ENCODE measurements at regions not wholly inside any gene's neighbourhood (a gene's known extent, or its start where the extent isn't known, plus 50 kb on each side); places are given as distances from the start of the nearest gene placed in this dataset.
A peak's percentile ranks its signal among the peaks of the same experiment; 100 is the strongest.

GRCh38 chr6:95365454-95365853, 211.9 kb upstream of the MANEA start:
- no peak for DNase-seq

GRCh38 chr6:95366414-95366813, 210.9 kb upstream of the MANEA start:
- DNase-seq, result no peak

DNA sequence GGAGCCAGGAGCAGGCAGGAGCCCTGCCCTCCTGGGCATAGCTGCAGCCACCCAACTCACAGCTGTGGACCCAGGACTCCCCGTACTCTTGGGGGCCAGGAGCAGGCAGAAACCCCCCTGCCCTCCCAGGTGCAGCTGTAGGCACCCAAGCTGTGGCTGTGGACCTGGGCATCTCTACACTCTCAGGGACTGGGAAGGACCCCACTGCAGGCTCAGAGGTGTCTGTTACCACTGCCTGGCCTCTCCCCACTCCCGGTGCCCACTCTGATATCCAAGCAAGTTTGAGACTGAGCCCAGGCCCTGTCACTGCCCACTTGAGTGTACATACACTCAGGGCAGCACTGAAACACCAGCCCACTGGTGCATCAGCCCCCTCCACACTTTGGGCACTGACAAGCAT, 193.5 kb upstream of the MANEA start:
- DNase-seq, result no peak

DNA sequence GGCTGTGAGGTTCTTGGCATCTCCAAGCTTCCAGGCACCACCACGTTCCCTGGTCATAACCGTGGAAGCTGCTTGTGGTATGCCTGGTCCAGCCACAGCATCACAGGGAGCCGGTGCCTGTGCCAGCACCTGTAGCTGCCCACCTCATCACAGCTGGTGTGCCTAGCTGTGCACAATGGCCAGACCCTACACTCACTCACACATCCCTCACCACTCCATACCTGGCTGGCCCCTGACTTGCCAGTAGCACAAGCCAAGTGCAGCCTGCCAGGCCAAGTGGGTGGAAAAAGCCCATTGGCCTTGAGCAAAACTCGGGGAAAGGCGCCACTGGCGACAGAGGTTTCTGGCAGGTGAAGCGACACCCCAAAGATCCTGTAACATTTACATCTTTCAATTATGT, 192.3 kb upstream of the MANEA start:
- DNase-seq, result no peak

DNA sequence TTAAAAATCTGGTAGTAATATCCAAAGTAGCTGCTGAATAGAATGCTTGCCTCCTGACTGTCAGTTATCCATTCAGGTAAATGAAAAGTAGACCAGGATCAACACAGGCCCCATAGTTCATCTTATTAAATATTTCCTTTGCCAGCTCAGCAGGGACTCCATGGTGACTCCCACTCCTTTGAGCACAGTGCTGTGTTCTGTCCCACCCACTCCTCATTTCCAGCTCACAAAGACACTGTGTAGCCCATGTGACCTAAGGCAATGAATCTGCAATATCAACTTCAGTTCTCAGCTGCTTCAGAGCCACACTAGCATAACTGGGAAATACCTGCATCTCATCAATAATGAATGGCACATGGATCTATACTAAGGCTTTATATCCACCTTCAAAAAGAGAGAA, 189.5 kb upstream of the MANEA start:
- no peak for DNase-seq

GRCh38 chr6:95404777-95405176, 172.6 kb upstream of the MANEA start:
- no peak for DNase-seq

- DNase-seq, result peak; percentile 66
Measured at GRCh38 chr6:95408111-95408510, 169.2 kb upstream of the MANEA start.

DNA sequence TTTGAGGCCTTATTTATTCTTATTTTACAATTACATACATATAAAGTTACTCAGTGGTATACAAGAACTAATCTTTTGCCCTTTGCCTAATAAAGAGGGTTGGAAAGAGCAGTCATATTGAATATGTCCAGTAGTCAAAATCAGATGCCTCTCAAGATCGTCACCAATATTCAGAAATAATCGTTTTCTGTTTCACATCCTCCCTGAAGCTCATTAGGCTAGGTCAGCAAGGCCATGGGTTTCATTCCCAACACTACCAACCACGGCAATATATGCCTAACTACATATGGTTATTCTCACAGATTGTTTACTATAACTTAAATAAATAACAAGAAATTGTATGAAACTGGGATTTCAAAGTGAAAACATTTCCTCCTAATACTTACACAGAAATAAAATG, 167.2 kb upstream of the MANEA start:
- DNase-seq, result no peak

- DNase-seq, result no peak
Measured at GRCh38 chr6:95413789-95414188, 163.5 kb upstream of the MANEA start.

GRCh38 chr6:95417856-95418255, 159.5 kb upstream of the MANEA start:
- no peak for DNase-seq

- DNase-seq, result no peak
Measured at GRCh38 chr6:95420792-95421191, 156.5 kb upstream of the MANEA start.

DNA sequence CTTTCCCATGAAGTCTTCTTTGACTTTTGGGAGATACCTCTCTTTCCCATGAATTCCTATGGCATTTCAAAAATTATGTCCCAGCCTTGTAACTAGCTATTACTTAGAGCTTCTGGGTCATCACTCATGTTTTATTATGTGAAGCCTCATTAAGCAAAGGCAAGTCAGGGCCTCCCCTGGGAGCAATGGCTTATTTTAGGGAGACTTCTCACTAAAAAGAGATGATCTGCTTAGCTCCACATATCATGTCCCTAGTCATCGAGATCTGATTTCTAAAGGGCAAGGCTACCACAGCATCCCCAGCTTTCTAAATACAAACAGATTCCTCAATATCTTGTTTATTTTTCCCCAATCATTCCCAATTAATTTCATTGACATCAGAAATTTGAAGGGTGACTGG, 154.0 kb upstream of the MANEA start:
- no peak for DNase-seq

- peak; percentile 61 for DNase-seq
Measured at GRCh38 chr6:95431637-95432228, 145.6 kb upstream of the MANEA start.

GRCh38 chr6:95439741-95440140, 137.6 kb upstream of the MANEA start:
- DNase-seq, result no peak

DNA sequence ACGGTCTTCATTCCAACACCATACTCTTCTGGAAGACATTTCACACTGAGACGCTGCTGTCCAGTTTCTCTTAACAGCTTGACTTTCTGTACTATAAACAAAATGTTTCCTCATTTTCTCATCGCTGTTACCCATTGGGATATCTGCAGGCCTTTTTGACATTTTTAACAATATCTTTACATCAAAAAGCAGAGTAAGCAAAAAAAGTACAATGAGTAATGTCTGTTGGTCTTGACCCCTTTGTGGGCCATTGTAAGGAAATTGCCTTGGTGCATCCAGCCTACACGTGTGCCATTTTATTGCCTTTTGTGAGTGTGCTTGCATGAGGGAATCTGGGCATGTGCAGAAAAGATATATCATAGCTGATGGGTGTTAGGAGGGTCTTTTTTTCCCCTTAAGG, 129.1 kb upstream of the MANEA start:
- DNase-seq, result no peak

GRCh38 chr6:95469511-95469910, 107.8 kb upstream of the MANEA start:
- DNase-seq, result no peak

DNA sequence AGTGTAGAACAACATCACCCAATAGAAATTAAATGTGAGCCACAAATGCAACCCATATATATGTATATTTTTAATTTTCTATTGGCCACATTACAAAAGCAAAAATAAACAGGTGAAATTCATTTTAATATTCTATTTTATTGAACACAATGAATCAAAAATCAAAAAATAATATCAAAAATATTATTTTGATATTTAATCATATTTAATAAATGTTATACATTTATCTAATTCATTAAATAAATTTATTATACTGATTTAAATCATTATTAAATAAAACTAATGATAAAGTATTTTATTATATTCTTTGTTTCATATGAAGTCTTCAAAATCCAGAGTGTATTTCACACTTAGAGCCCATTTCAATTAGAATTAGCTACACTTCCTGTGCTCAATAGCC, 98.4 kb upstream of the MANEA start:
- DNase-seq, result no peak

GRCh38 chr6:95487817-95488216, 89.5 kb upstream of the MANEA start:
- no peak for DNase-seq

- DNase-seq, result no peak
Measured at GRCh38 chr6:95489185-95489863, 88.0 kb upstream of the MANEA start.

- DNase-seq, result no peak
Measured at GRCh38 chr6:95496769-95497426, 80.4 kb upstream of the MANEA start.

DNA sequence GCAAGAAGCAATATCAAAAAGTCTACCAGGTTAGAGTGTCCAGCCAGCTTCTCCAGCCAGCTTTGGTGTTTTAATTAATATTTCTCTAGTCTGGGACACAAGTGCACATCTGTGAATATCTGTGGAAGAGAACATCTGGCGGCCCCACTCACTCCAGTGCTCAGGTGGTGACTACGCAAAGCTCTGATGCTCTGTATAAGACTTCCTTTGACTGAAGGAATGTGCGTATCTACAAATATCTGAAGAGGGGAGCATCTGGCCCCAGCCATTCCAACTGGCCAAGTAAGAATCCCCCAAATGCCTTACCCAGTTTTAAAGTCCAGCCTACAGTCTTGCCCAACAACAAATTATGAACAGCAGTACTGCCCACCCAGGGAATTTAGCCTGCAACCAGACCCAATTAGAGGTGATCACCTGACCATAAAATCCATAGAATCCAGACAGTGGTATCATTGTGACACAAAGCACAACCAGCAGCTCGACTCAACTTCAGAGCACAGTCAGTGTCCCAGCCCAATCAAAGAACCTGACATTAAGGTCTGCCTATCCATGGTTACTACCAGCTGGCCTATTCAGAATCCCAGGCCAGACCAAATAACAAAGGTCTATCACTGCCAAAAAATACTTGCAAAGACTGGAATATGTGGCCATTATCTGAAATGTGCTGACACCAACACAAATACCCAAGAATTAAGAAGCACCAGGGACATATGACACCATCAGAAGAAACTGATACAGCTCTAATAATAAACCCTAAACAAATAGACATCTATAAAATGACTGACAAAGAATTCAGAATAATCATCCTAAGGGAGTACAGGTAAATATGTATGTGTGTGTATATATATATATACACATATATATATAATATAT, 76.1 kb upstream of the MANEA start:
- DNase-seq, result no peak

- DNase-seq, result no peak
Measured at GRCh38 chr6:95503568-95503967, 73.8 kb upstream of the MANEA start.

- DNase-seq, result no peak
Measured at GRCh38 chr6:95511404-95511803, 65.9 kb upstream of the MANEA start.

DNA sequence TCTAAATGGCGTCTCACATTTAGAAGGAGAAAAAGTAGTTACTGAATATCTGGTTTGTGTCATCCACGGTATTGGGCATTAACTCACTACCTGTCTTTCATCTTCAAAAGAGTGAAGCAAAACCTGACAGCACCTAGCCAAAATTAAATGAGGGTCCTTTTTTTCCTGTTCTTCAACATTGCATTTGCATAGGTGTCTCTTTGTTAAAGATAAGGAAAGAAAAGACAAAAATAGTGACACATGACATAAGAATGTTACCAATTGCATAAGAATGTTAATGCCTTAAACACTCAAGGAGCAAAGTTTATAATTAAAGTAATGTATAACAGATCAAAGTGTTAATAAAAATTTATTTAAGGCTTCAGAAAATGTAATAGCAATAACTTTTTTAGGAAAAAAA, 61.4 kb upstream of the MANEA start:
- DNase-seq, result no peak
